Vagina (tissue), 2 donors: ENCODE measurements at regions not wholly inside any gene's neighbourhood (a gene's known extent, or its start where the extent isn't known, plus 50 kb on each side); places are given as distances from the start of the nearest gene placed in this dataset.

Experiments used
- DNase-seq, 2 donors: peaks; one replicate each; pipeline ENCODE4 v3.0.0-alpha.2; 2017; ENCODE audit errors: extremely low spot score in 2 of 2
- H3K27ac ChIP-seq: fragments of 200-600 bp; sonication (generic); one replicate; pipeline ENCODE4 v1.5.1; 2019
- H3K27me3 ChIP-seq: fragments of 200-600 bp; sonication (generic); one replicate; pipeline ENCODE4 v1.5.1; 2019
- H3K36me3 ChIP-seq, 2 donors: fragments of 200-600 bp; sonication (generic); one replicate each; pipeline ENCODE4 v1.5.1; 2017 to 2019
- H3K4me1 ChIP-seq: fragments of 200-600 bp; sonication (generic); one replicate; pipeline ENCODE4 v1.5.1; 2019
- H3K4me3 ChIP-seq, 2 donors: fragments of 200-600 bp; sonication (generic); 1 replicate in 1 of 2; 2 replicates in 1 of 2; pipeline ENCODE4 v1.5.1; 2016 to 2019
- H3K9me3 ChIP-seq: fragments of 200-600 bp; sonication (generic); one replicate; pipeline ENCODE4 v1.5.1; 2019
- POLR2A ChIP-seq, 2 donors: fragments of 450-650 bp; IDR thresholded peaks; one replicate each; pipeline ENCODE4 v1.6.1; 2017; ENCODE audit warnings: antibody characterized with exemption in 2 of 2, mild to moderate bottlenecking in 2 of 2, moderate library complexity in 2 of 2
- POLR2AphosphoS5 ChIP-seq, 2 donors: sonication (generic); formaldehyde crosslinking; IDR thresholded peaks; one replicate each; pipeline ENCODE4 v1.9.0; 2017; ENCODE audit warnings: antibody characterized with exemption in 2 of 2, mild to moderate bottlenecking in 2 of 2, low read depth in 1 of 2; ENCODE audit not compliant: insufficient read depth in 1 of 2
- intact Hi-C: fragments of 100-400 bp; cut with DNase I; formaldehyde crosslinking; loops from one replicate; pipeline ENCODE4 v1.15.1; 2023
- TF ChIP-seq, protein P1 (sequence below), 3 experiments: fragments of 450-650 bp in 2 of 3; fragments of 200-600 bp in 1 of 3; sonication (generic) in 1 of 3; IDR thresholded peaks; one replicate each; pipeline ENCODE4 v1.5.1; 2017 to 2019; ENCODE audit warnings: antibody characterized with exemption in 3 of 3, mild to moderate bottlenecking in 2 of 3, moderate library complexity in 2 of 3

DNA sequence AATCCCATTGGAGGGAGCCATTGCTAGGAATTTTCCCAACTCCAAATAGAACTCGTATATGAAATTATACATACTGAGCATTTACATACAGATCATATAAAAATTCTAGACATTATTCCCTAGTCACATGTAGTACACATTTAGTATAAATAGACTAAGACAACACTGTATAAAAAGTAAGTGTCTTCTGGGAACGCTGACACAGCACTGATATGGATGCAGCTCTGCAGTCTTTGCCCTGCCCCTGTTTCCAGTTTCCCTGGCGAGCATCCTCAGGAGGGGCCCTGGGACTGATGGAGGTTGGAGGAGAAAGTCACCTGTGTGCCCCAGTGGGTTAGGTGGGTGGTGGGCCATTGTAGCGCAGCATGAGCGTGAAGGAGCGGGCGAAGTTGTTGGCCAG lies 97.8 kb upstream of the CLMN start:
- Histone ChIP-seq H3K9me3 (no peaks in the 10 kb centered on the region), H3K27ac (no peak overlapping the region), H3K36me3 (peaks cover 0 to 22% of the 10 kb centered on the region in 2 donors), H3K4me3 (no peak overlapping the region), H3K27me3 (no peaks in the 10 kb centered on the region), H3K4me1 (peaks cover 10% of the 10 kb centered on the region)
- TF ChIP-seq POLR2AphosphoS5 (IDR thresholded peaks at IDR 0.05; ENCODE audit: insufficient read depth in 1 of 2, low read depth in 1 of 2) (no peak), POLR2A (IDR thresholded peaks at IDR 0.05) (no peak)
- TF ChIP-seq, protein P1, sequence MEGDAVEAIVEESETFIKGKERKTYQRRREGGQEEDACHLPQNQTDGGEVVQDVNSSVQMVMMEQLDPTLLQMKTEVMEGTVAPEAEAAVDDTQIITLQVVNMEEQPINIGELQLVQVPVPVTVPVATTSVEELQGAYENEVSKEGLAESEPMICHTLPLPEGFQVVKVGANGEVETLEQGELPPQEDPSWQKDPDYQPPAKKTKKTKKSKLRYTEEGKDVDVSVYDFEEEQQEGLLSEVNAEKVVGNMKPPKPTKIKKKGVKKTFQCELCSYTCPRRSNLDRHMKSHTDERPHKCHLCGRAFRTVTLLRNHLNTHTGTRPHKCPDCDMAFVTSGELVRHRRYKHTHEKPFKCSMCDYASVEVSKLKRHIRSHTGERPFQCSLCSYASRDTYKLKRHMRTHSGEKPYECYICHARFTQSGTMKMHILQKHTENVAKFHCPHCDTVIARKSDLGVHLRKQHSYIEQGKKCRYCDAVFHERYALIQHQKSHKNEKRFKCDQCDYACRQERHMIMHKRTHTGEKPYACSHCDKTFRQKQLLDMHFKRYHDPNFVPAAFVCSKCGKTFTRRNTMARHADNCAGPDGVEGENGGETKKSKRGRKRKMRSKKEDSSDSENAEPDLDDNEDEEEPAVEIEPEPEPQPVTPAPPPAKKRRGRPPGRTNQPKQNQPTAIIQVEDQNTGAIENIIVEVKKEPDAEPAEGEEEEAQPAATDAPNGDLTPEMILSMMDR (IDR thresholded peaks at IDR 0.05) = no peak
- no peak for DNase-seq
- intact Hi-C loops = no loop called here

DNA sequence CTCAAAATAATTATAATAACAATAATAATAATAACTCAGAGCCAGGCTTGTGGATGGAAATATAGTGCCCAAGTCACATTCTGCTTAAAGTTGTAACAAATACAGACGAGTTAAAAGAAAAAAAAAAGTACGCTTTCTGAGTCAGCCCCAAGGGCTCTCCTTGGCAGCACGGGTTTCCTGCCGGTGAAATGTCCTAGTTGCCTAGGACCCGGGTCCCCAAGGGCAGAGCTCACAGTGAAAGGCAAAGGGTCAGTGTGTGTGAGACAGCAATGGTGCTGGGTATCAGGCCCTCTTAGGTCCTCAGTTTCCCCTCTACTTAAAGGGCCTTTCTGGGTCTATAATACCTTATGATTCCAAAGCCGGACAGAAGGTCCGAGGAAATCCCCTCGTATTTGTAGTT lies 96.3 kb upstream of the CLMN start:
- no peak for DNase-seq
- H3K36me3 ChIP-seq = peaks cover 0 to 22% of the 10 kb centered on the region in 2 donors
- H3K27me3 ChIP-seq = no peaks in the 10 kb centered on the region
- no peak overlapping the region for H3K4me3 ChIP-seq
- intact Hi-C loops = no loop called here
- TF ChIP-seq, protein P1 (IDR thresholded peaks at IDR 0.05) = no peak
- TF ChIP-seq POLR2A (IDR thresholded peaks at IDR 0.05) = no peak
- no peak for TF ChIP-seq POLR2AphosphoS5 (IDR thresholded peaks at IDR 0.05; ENCODE audit: insufficient read depth in 1 of 2, low read depth in 1 of 2)
- H3K27ac ChIP-seq = no peak overlapping the region
- peaks cover 10% of the 10 kb centered on the region for H3K4me1 ChIP-seq
- no peaks in the 10 kb centered on the region for H3K9me3 ChIP-seq

DNA sequence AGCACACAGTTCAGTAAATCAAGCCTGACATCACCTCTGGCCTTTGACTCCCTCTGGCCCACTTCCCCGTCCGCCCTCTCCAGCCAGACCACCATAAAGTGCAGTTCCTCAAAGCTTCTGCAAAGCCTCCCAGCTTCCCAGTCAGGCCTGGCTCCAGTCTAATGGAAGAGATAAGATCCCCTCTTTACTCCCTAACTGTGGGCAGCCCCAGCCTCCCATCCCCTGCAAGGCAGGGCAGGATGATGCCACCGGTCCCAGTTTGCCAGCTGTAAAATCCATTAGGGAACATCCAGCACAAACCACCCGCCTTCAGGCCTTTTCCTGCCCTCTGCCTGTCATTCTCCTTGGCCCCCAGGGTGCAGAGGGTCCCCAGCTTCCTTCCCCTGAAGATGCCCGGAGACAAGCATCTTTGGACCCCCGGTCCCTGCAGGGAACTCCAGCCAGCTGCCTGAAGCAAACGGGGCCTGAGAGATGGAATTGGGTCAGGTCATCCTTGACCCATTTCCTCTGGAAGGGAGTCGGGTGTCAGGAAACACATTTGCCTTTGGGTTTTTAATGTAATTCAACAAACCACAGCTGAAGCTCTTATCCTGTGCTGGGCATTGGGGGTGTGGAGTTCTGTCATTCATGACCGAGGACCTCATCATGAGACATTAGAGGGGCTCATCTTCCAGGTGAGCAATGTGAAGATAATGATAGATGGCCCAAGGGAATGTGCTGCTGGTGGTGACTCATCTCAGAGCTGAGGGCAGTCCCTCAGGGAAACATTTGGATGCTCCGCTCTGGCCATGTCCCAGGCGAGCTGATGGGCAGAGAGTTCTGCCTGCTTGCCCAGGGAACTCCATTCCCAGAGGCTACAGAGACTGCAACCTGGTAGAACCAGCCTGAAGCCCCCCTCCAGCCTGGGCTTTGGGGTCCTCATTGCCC lies 93.8 kb upstream of the CLMN start:
- DNase-seq = no peak
- Histone ChIP-seq H3K4me1 (peaks cover 24% of the 10 kb centered on the region), H3K9me3 (no peaks in the 10 kb centered on the region), H3K4me3 (no peak overlapping the region), H3K27me3 (no peaks in the 10 kb centered on the region), H3K36me3 (peaks cover 0 to 14% of the 10 kb centered on the region in 2 donors), H3K27ac (no peak overlapping the region)
- TF ChIP-seq, protein P1 (IDR thresholded peaks at IDR 0.05) = no peak
- TF ChIP-seq POLR2AphosphoS5 (IDR thresholded peaks at IDR 0.05; ENCODE audit: insufficient read depth in 1 of 2, low read depth in 1 of 2) = no peak
- TF ChIP-seq POLR2A (IDR thresholded peaks at IDR 0.05) = no peak
- intact Hi-C loops = no loop called here

DNA sequence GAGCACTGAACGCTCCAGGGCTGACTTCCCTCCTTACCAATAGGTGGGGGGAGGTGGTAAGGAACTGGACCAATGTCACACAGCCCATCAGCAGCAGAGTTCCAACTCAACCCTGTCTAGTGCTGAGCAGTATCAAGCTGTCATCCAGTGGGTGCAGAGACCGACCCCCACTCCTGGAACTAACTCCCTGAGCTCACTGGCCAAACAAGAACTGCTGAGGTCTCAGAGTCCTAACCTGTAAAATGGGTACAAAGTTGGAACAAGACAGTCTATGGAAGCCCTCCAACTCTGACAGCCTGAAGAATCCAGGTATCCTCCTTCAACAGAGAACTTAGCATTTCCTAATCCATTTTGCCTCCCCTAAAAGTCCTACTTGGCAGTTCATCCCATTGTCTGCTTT lies 91.1 kb upstream of the CLMN start:
- no peaks in the 10 kb centered on the region for H3K27me3 ChIP-seq
- intact Hi-C loops = no loop called here
- H3K9me3 ChIP-seq = no peaks in the 10 kb centered on the region
- no peak for DNase-seq
- no peaks in the 10 kb centered on the region for H3K36me3 ChIP-seq
- H3K4me1 ChIP-seq = peaks cover 24% of the 10 kb centered on the region
- H3K4me3 ChIP-seq = no peak overlapping the region
- no peak overlapping the region for H3K27ac ChIP-seq
- TF ChIP-seq POLR2A (IDR thresholded peaks at IDR 0.05) (no peak), POLR2AphosphoS5 (IDR thresholded peaks at IDR 0.05; ENCODE audit: insufficient read depth in 1 of 2, low read depth in 1 of 2) (no peak)
- TF ChIP-seq, protein P1 (IDR thresholded peaks at IDR 0.05) = no peak
